GM23338 (cell line): ENCODE measurements at regions not wholly inside any gene's neighbourhood (a gene's known extent, or its start where the extent isn't known, plus 50 kb on each side); places are given as distances from the start of the nearest gene placed in this dataset.

ENCODE experiments used
- ATAC-seq: fragments of 200-7000 bp; cut with Tn5 transposase; 3 replicates; pipeline ENCODE4 v1.9.1; 2020
- DNase-seq: peaks from one replicate; pipeline ENCODE4 v3.0.0-alpha.2; 2015; ENCODE audit warnings: low spot score
- H2AFZ ChIP-seq: fragments of 200-600 bp; sonication (generic); 2 replicates; pipeline ENCODE4 v1.8.0; 2016; ENCODE audit warnings: antibody characterized with exemption, mild to moderate bottlenecking, moderate library complexity
- H3F3A ChIP-seq: fragments of 200-600 bp; sonication (generic); replicated peaks from 2 replicates; pipeline ENCODE4 v1.8.0; 2017; ENCODE audit warnings: antibody characterized with exemption, mixed run types, low read depth
- H3K27ac ChIP-seq: fragments of 200-600 bp; sonication (generic); 2 replicates; pipeline ENCODE4 v1.6.1; 2016; ENCODE audit warnings: low read depth
- H3K27me3 ChIP-seq: fragments of 200-600 bp; sonication (generic); 2 replicates; pipeline ENCODE4 v1.8.0; 2016; ENCODE audit warnings: mild to moderate bottlenecking, mixed run types, moderate library complexity; ENCODE audit not compliant: insufficient read depth
- H3K36me3 ChIP-seq: fragments of 200-600 bp; sonication (generic); 2 replicates; pipeline ENCODE4 v1.8.0; 2016; ENCODE audit warnings: mild to moderate bottlenecking; ENCODE audit not compliant: insufficient read depth
- H3K4me1 ChIP-seq: fragments of 200-600 bp; sonication (generic); 2 replicates; pipeline ENCODE4 v1.8.0; 2016; ENCODE audit warnings: mild to moderate bottlenecking, moderate library complexity; ENCODE audit not compliant: insufficient read depth
- H3K4me2 ChIP-seq: fragments of 200-600 bp; sonication (generic); 2 replicates; pipeline ENCODE4 v1.7.1; 2017; ENCODE audit warnings: mixed run types
- H3K4me3 ChIP-seq: fragments of 200-600 bp; sonication (generic); 2 replicates; pipeline ENCODE4 v1.6.1; 2016; ENCODE audit warnings: mixed run types
- H3K79me2 ChIP-seq: fragments of 200-600 bp; sonication (generic); replicated peaks from 2 replicates; pipeline ENCODE4 v1.8.0; 2017; ENCODE audit warnings: mild to moderate bottlenecking; ENCODE audit not compliant: insufficient read depth
- H3K9me2 ChIP-seq: fragments of 200-600 bp; sonication (generic); 2 replicates; pipeline ENCODE4 v1.8.0; 2017; ENCODE audit not compliant: insufficient read depth
- H4K20me1 ChIP-seq: fragments of 200-600 bp; sonication (generic); replicated peaks from 2 replicates; pipeline ENCODE4 v1.8.0; 2017; ENCODE audit warnings: mild to moderate bottlenecking; ENCODE audit not compliant: insufficient read depth
- H3K27ac Mint-ChIP-seq: 2 replicates; pipeline ENCODE4 v1.8.0; 2020; ENCODE audit warnings: inconsistent platforms, mild to moderate bottlenecking, moderate library complexity, mixed read lengths
- H3K27me3 Mint-ChIP-seq: 3 replicates; pipeline ENCODE4 v1.8.0; 2022; ENCODE audit warnings: low read depth, mild to moderate bottlenecking, moderate library complexity, mixed read lengths, inconsistent platforms; ENCODE audit not compliant: insufficient read depth, poor library complexity
- H3K36me3 Mint-ChIP-seq: 3 replicates; pipeline ENCODE4 v1.8.0; 2021; ENCODE audit warnings: low read depth, mild to moderate bottlenecking, inconsistent platforms, moderate library complexity, mixed read lengths
- H3K4me1 Mint-ChIP-seq: 3 replicates; pipeline ENCODE4 v1.8.0; 2020; ENCODE audit warnings: mild to moderate bottlenecking, inconsistent platforms, mixed read lengths
- H3K4me3 Mint-ChIP-seq: 3 replicates; pipeline ENCODE4 v1.8.0; 2021; ENCODE audit warnings: moderate library complexity, mild to moderate bottlenecking, inconsistent platforms, mixed read lengths
- H3K9me3 Mint-ChIP-seq: 3 replicates; pipeline ENCODE4 v1.8.0; 2020; ENCODE audit warnings: moderate library complexity, mild to moderate bottlenecking, inconsistent platforms, mixed read lengths
- CREB1 ChIP-seq: fragments of 250-450 bp; sonication (Bioruptor Pico); IDR thresholded peaks from 2 replicates; pipeline ENCODE4 v1.5.0; 2020; ENCODE audit warnings: low read depth, mild to moderate bottlenecking, moderate library complexity
- CTCF ChIP-seq, 2 experiments: fragments of 200-600 bp in 1 of 2; sonication (generic) in 1 of 2; conservative IDR thresholded peaks; 2 replicates each; pipeline versions ENCODE4 v1.5.1 to v1.6.1; 2016 to 2017; ENCODE audit warnings: antibody characterized with exemption in 2 of 2, low read depth in 2 of 2, mild to moderate bottlenecking in 2 of 2, moderate library complexity in 1 of 2
- EZH2 ChIP-seq: fragments of 200-600 bp; sonication (generic); IDR thresholded peaks from one replicate; pipeline ENCODE4 v1.8.0; 2017; ENCODE audit warnings: antibody characterized with exemption, mild to moderate bottlenecking, low read depth; ENCODE audit not compliant: unreplicated experiment
- EZH2phosphoT487 ChIP-seq: fragments of 200-600 bp; sonication (generic); IDR thresholded peaks from one replicate; pipeline ENCODE4 v1.8.1; 2018; ENCODE audit warnings: antibody characterized with exemption; ENCODE audit not compliant: unreplicated experiment
- NANOG ChIP-seq: IDR thresholded peaks from 2 replicates; pipeline ENCODE4 v1.6.1; 2016; ENCODE audit warnings: antibody characterized with exemption, borderline replicate concordance
- REST ChIP-seq: IDR thresholded peaks from one replicate; pipeline ENCODE4 v1.6.1; 2018; ENCODE audit warnings: antibody characterized with exemption; ENCODE audit not compliant: unreplicated experiment
- ZNF114 ChIP-seq: fragments of 250-450 bp; sonication (Bioruptor Pico); IDR thresholded peaks from 2 replicates; pipeline ENCODE4 v1.5.0; 2020; ENCODE audit warnings: mild to moderate bottlenecking, moderate library complexity
- ZNF331 ChIP-seq: fragments of 250-450 bp; sonication (Bioruptor Pico); IDR thresholded peaks from 2 replicates; pipeline ENCODE4 v1.5.0; 2020; ENCODE audit warnings: low read depth, mild to moderate bottlenecking, moderate library complexity
- TF ChIP-seq, protein P1 (sequence below): fragments of 250-450 bp; sonication (Bioruptor Pico); IDR thresholded peaks from 2 replicates; pipeline ENCODE4 v1.5.0; 2020; ENCODE audit warnings: mild to moderate bottlenecking, moderate library complexity

DNA sequence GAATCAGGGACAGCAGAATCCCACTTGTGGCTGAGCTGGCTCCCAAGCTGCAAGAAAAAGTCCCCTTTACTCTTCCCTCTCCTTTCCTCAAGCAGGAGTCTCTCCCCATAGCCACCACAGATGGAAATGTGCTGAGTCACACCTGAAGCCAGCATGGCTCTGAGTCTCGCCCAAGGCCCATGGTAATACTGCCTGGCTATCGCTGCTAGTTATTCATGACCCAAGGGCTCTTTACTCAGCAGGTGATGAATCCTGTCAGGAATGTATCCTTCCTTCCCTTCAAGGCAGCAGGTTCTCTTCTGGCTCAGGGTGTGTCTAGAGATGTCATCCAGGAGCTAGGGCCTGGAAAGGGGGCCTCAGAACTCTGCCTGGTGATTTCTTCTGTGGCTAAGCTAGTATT lies 403.3 kb upstream of the PTPRD start (continued):
- no peak for TF ChIP-seq ZNF331
- TF ChIP-seq NANOG: no peak
- TF ChIP-seq CREB1 (CRISPR knock-in tag): no peak
- no peak for TF ChIP-seq EZH2phosphoT487
- TF ChIP-seq CTCF (conservative IDR thresholded peaks at IDR 0.05; ENCODE audit: low read depth in 2 of 2): no peak
- TF ChIP-seq REST: no peak
- no peak for TF ChIP-seq ZNF114 (CRISPR knock-in tag)

GRCh38 chr9:11023201-11023600 lies 410.4 kb upstream of the PTPRD start:
- Mint-ChIP-seq H3K4me1 (no peaks in the 10 kb centered on the region), H3K27ac (no peak overlapping the region), H3K36me3 (no peaks in the 10 kb centered on the region), H3K27me3 (peaks cover under 1% of the 10 kb centered on the region), H3K9me3 (no peaks in the 10 kb centered on the region), H3K4me3 (no peak overlapping the region)
- DNase-seq (no peak), ATAC-seq (no peak)
- H3K9me2 ChIP-seq: peaks cover 10% of the 10 kb centered on the region
- H3F3A ChIP-seq: no peaks in the 10 kb centered on the region
- H4K20me1 ChIP-seq: no peaks in the 10 kb centered on the region
- H3K27me3 ChIP-seq: no peaks in the 10 kb centered on the region
- no peaks in the 10 kb centered on the region for H3K36me3 ChIP-seq
- H2AFZ ChIP-seq: no peak overlapping the region
- no peak overlapping the region for H3K4me2 ChIP-seq
- H3K79me2 ChIP-seq: no peaks in the 10 kb centered on the region
- no peak overlapping the region for H3K4me3 ChIP-seq
- H3K4me1 ChIP-seq: no peaks in the 10 kb centered on the region
- H3K27ac ChIP-seq: no peak overlapping the region
- TF ChIP-seq, protein P1, sequence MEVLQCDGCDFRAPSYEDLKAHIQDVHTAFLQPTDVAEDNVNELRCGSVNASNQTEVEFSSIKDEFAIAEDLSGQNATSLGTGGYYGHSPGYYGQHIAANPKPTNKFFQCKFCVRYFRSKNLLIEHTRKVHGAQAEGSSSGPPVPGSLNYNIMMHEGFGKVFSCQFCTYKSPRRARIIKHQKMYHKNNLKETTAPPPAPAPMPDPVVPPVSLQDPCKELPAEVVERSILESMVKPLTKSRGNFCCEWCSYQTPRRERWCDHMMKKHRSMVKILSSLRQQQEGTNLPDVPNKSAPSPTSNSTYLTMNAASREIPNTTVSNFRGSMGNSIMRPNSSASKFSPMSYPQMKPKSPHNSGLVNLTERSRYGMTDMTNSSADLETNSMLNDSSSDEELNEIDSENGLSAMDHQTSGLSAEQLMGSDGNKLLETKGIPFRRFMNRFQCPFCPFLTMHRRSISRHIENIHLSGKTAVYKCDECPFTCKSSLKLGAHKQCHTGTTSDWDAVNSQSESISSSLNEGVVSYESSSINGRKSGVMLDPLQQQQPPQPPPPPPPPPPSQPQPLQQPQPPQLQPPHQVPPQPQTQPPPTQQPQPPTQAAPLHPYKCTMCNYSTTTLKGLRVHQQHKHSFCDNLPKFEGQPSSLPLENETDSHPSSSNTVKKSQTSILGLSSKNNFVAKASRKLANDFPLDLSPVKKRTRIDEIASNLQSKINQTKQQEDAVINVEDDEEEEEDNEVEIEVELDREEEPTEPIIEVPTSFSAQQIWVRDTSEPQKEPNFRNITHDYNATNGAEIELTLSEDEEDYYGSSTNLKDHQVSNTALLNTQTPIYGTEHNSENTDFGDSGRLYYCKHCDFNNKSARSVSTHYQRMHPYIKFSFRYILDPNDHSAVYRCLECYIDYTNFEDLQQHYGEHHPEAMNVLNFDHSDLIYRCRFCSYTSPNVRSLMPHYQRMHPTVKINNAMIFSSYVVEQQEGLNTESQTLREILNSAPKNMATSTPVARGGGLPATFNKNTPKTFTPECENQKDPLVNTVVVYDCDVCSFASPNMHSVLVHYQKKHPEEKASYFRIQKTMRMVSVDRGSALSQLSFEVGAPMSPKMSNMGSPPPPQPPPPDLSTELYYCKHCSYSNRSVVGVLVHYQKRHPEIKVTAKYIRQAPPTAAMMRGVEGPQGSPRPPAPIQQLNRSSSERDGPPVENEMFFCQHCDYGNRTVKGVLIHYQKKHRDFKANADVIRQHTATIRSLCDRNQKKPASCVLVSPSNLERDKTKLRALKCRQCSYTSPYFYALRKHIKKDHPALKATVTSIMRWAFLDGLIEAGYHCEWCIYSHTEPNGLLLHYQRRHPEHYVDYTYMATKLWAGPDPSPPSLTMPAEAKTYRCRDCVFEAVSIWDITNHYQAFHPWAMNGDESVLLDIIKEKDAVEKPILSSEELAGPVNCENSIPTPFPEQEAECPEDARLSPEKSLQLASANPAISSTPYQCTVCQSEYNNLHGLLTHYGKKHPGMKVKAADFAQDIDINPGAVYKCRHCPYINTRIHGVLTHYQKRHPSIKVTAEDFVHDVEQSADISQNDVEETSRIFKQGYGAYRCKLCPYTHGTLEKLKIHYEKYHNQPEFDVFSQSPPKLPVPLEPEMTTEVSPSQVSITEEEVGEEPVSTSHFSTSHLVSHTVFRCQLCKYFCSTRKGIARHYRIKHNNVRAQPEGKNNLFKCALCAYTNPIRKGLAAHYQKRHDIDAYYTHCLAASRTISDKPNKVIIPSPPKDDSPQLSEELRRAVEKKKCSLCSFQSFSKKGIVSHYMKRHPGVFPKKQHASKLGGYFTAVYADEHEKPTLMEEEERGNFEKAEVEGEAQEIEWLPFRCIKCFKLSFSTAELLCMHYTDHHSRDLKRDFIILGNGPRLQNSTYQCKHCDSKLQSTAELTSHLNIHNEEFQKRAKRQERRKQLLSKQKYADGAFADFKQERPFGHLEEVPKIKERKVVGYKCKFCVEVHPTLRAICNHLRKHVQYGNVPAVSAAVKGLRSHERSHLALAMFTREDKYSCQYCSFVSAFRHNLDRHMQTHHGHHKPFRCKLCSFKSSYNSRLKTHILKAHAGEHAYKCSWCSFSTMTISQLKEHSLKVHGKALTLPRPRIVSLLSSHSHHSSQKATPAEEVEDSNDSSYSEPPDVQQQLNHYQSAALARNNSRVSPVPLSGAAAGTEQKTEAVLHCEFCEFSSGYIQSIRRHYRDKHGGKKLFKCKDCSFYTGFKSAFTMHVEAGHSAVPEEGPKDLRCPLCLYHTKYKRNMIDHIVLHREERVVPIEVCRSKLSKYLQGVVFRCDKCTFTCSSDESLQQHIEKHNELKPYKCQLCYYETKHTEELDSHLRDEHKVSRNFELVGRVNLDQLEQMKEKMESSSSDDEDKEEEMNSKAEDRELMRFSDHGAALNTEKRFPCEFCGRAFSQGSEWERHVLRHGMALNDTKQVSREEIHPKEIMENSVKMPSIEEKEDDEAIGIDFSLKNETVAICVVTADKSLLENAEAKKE (CRISPR knock-in tag): no peak
- TF ChIP-seq EZH2phosphoT487 (no peak), CREB1 (CRISPR knock-in tag) (no peak), ZNF331 (no peak), ZNF114 (CRISPR knock-in tag) (no peak), EZH2 (no peak), NANOG (no peak), CTCF (conservative IDR thresholded peaks at IDR 0.05; ENCODE audit: low read depth in 2 of 2) (no peak)
